GM23338 (cell line): ENCODE measurements at regions not wholly inside any gene's neighbourhood (a gene's known extent, or its start where the extent isn't known, plus 50 kb on each side); places are given as distances from the start of the nearest gene placed in this dataset.

Experiments
- ATAC-seq: fragments of 200-7000 bp; cut with Tn5 transposase; 3 replicates; pipeline ENCODE4 v1.9.1; 2020
- DNase-seq: peaks from one replicate; pipeline ENCODE4 v3.0.0-alpha.2; 2015; ENCODE audit warnings: low spot score
- H2AFZ ChIP-seq: fragments of 200-600 bp; sonication (generic); 2 replicates; pipeline ENCODE4 v1.8.0; 2016; ENCODE audit warnings: antibody characterized with exemption, mild to moderate bottlenecking, moderate library complexity
- H3F3A ChIP-seq: fragments of 200-600 bp; sonication (generic); replicated peaks from 2 replicates; pipeline ENCODE4 v1.8.0; 2017; ENCODE audit warnings: antibody characterized with exemption, mixed run types, low read depth
- H3K27ac ChIP-seq: fragments of 200-600 bp; sonication (generic); 2 replicates; pipeline ENCODE4 v1.6.1; 2016; ENCODE audit warnings: low read depth
- H3K27me3 ChIP-seq: fragments of 200-600 bp; sonication (generic); 2 replicates; pipeline ENCODE4 v1.8.0; 2016; ENCODE audit warnings: mild to moderate bottlenecking, mixed run types, moderate library complexity; ENCODE audit not compliant: insufficient read depth
- H3K36me3 ChIP-seq: fragments of 200-600 bp; sonication (generic); 2 replicates; pipeline ENCODE4 v1.8.0; 2016; ENCODE audit warnings: mild to moderate bottlenecking; ENCODE audit not compliant: insufficient read depth
- H3K4me1 ChIP-seq: fragments of 200-600 bp; sonication (generic); 2 replicates; pipeline ENCODE4 v1.8.0; 2016; ENCODE audit warnings: mild to moderate bottlenecking, moderate library complexity; ENCODE audit not compliant: insufficient read depth
- H3K4me2 ChIP-seq: fragments of 200-600 bp; sonication (generic); 2 replicates; pipeline ENCODE4 v1.7.1; 2017; ENCODE audit warnings: mixed run types
- H3K4me3 ChIP-seq: fragments of 200-600 bp; sonication (generic); 2 replicates; pipeline ENCODE4 v1.6.1; 2016; ENCODE audit warnings: mixed run types
- H3K79me2 ChIP-seq: fragments of 200-600 bp; sonication (generic); replicated peaks from 2 replicates; pipeline ENCODE4 v1.8.0; 2017; ENCODE audit warnings: mild to moderate bottlenecking; ENCODE audit not compliant: insufficient read depth
- H3K9me2 ChIP-seq: fragments of 200-600 bp; sonication (generic); 2 replicates; pipeline ENCODE4 v1.8.0; 2017; ENCODE audit not compliant: insufficient read depth
- H4K20me1 ChIP-seq: fragments of 200-600 bp; sonication (generic); replicated peaks from 2 replicates; pipeline ENCODE4 v1.8.0; 2017; ENCODE audit warnings: mild to moderate bottlenecking; ENCODE audit not compliant: insufficient read depth
- H3K27ac Mint-ChIP-seq: 2 replicates; pipeline ENCODE4 v1.8.0; 2020; ENCODE audit warnings: inconsistent platforms, mild to moderate bottlenecking, moderate library complexity, mixed read lengths
- H3K27me3 Mint-ChIP-seq: 3 replicates; pipeline ENCODE4 v1.8.0; 2022; ENCODE audit warnings: low read depth, mild to moderate bottlenecking, moderate library complexity, mixed read lengths, inconsistent platforms; ENCODE audit not compliant: insufficient read depth, poor library complexity
- H3K36me3 Mint-ChIP-seq: 3 replicates; pipeline ENCODE4 v1.8.0; 2021; ENCODE audit warnings: low read depth, mild to moderate bottlenecking, inconsistent platforms, moderate library complexity, mixed read lengths
- H3K4me1 Mint-ChIP-seq: 3 replicates; pipeline ENCODE4 v1.8.0; 2020; ENCODE audit warnings: mild to moderate bottlenecking, inconsistent platforms, mixed read lengths
- H3K4me3 Mint-ChIP-seq: 3 replicates; pipeline ENCODE4 v1.8.0; 2021; ENCODE audit warnings: moderate library complexity, mild to moderate bottlenecking, inconsistent platforms, mixed read lengths
- H3K9me3 Mint-ChIP-seq: 3 replicates; pipeline ENCODE4 v1.8.0; 2020; ENCODE audit warnings: moderate library complexity, mild to moderate bottlenecking, inconsistent platforms, mixed read lengths
- CREB1 ChIP-seq: fragments of 250-450 bp; sonication (Bioruptor Pico); IDR thresholded peaks from 2 replicates; pipeline ENCODE4 v1.5.0; 2020; ENCODE audit warnings: low read depth, mild to moderate bottlenecking, moderate library complexity
- CTCF ChIP-seq, 2 experiments: fragments of 200-600 bp in 1 of 2; sonication (generic) in 1 of 2; conservative IDR thresholded peaks; 2 replicates each; pipeline versions ENCODE4 v1.5.1 to v1.6.1; 2016 to 2017; ENCODE audit warnings: antibody characterized with exemption in 2 of 2, low read depth in 2 of 2, mild to moderate bottlenecking in 2 of 2, moderate library complexity in 1 of 2
- ETS1 ChIP-seq: IDR thresholded peaks from 2 replicates; pipeline ENCODE4 v1.6.1; 2016; ENCODE audit warnings: antibody characterized with exemption
- EZH2 ChIP-seq: fragments of 200-600 bp; sonication (generic); IDR thresholded peaks from one replicate; pipeline ENCODE4 v1.8.0; 2017; ENCODE audit warnings: antibody characterized with exemption, mild to moderate bottlenecking, low read depth; ENCODE audit not compliant: unreplicated experiment
- EZH2phosphoT487 ChIP-seq: fragments of 200-600 bp; sonication (generic); IDR thresholded peaks from one replicate; pipeline ENCODE4 v1.8.1; 2018; ENCODE audit warnings: antibody characterized with exemption; ENCODE audit not compliant: unreplicated experiment
- JUNB ChIP-seq: IDR thresholded peaks from one replicate; pipeline ENCODE4 v1.6.1; 2016; ENCODE audit warnings: antibody characterized with exemption; ENCODE audit not compliant: unreplicated experiment
- NANOG ChIP-seq: IDR thresholded peaks from 2 replicates; pipeline ENCODE4 v1.6.1; 2016; ENCODE audit warnings: antibody characterized with exemption, borderline replicate concordance
- POLR2AphosphoS5 ChIP-seq: IDR thresholded peaks from 2 replicates; pipeline ENCODE4 v1.6.1; 2016; ENCODE audit warnings: antibody characterized with exemption, low read depth
- REST ChIP-seq: IDR thresholded peaks from one replicate; pipeline ENCODE4 v1.6.1; 2018; ENCODE audit warnings: antibody characterized with exemption; ENCODE audit not compliant: unreplicated experiment
- STAT1 ChIP-seq: IDR thresholded peaks from one replicate; pipeline ENCODE4 v1.6.1; 2016; ENCODE audit warnings: antibody characterized with exemption; ENCODE audit not compliant: unreplicated experiment
- ZNF114 ChIP-seq: fragments of 250-450 bp; sonication (Bioruptor Pico); IDR thresholded peaks from 2 replicates; pipeline ENCODE4 v1.5.0; 2020; ENCODE audit warnings: mild to moderate bottlenecking, moderate library complexity
- ZNF331 ChIP-seq: fragments of 250-450 bp; sonication (Bioruptor Pico); IDR thresholded peaks from 2 replicates; pipeline ENCODE4 v1.5.0; 2020; ENCODE audit warnings: low read depth, mild to moderate bottlenecking, moderate library complexity
- ZNF462 ChIP-seq: fragments of 250-450 bp; sonication (Bioruptor Pico); IDR thresholded peaks from 2 replicates; pipeline ENCODE4 v1.5.0; 2020; ENCODE audit warnings: mild to moderate bottlenecking, moderate library complexity

GRCh38 chr22:23370251-23370650 is 189.9 kb downstream of the BCR start:
- no peak overlapping the region for H2AFZ ChIP-seq
- H3K27me3 ChIP-seq = peaks cover 99% of the 10 kb centered on the region
- H3K79me2 ChIP-seq = no peaks in the 10 kb centered on the region
- no peaks in the 10 kb centered on the region for H3K9me2 ChIP-seq
- ATAC-seq (no peak), DNase-seq (no peak)
- H3K36me3 ChIP-seq = no peaks in the 10 kb centered on the region
- H3K4me1 Mint-ChIP-seq = peaks cover 14% of the 10 kb centered on the region
- H3K4me3 Mint-ChIP-seq = no peak overlapping the region
- no peaks in the 10 kb centered on the region for H3K36me3 Mint-ChIP-seq
- H3K4me1 ChIP-seq = peaks cover 3% of the 10 kb centered on the region; the same call in 1 of the 2 replicates
- H4K20me1 ChIP-seq = peaks cover 17% of the 10 kb centered on the region; the same call in 1 of the 2 replicates
- no peak overlapping the region for H3K27ac ChIP-seq
- peaks cover 13% of the 10 kb centered on the region for H3K9me3 Mint-ChIP-seq
- no peak overlapping the region for H3K27ac Mint-ChIP-seq
- no peaks in the 10 kb centered on the region for H3F3A ChIP-seq
- no peak overlapping the region for H3K4me2 ChIP-seq
- H3K27me3 Mint-ChIP-seq = peaks cover 77% of the 10 kb centered on the region
- H3K4me3 ChIP-seq = no peak overlapping the region
- TF ChIP-seq ZNF114 = no peak
- TF ChIP-seq REST = no peak
- no peak for TF ChIP-seq ETS1
- no peak for TF ChIP-seq JUNB
- no peak for TF ChIP-seq CTCF (conservative IDR thresholded peaks at IDR 0.05; ENCODE audit: low read depth in 2 of 2)
- no peak for TF ChIP-seq EZH2
- no peak for TF ChIP-seq ZNF331 (CRISPR knock-in tag)
- TF ChIP-seq EZH2phosphoT487 = no peak
- TF ChIP-seq STAT1 = no peak
- TF ChIP-seq NANOG = no peak
- TF ChIP-seq ZNF462 = no peak
- no peak for TF ChIP-seq CREB1 (CRISPR knock-in tag)
- no peak for TF ChIP-seq POLR2AphosphoS5
